B cell (primary cell): ENCODE measurements at regions not wholly inside any gene's neighbourhood (a gene's known extent, or its start where the extent isn't known, plus 50 kb on each side); places are given as distances from the start of the nearest gene placed in this dataset.

Experiments used
- ATAC-seq: fragments of 200-7000 bp; cut with Tn5 transposase; one replicate; pipeline ENCODE4 v1.10.0; 2021; ENCODE audit warnings: low read depth, mild to moderate bottlenecking, moderate number of reproducible peaks, moderate library complexity
- CTCF ChIA-PET: fragments of 350-600 bp; sonication (Branson Sonifier 250); formaldehyde crosslinking; loops from one replicate; lab custom pipeline; 2021; ENCODE audit warnings: antibody characterized with exemption, inconsistent platforms; lab: Charles Lee
- POLR2A ChIA-PET: fragments of 350-600 bp; sonication (Branson Sonifier 250); formaldehyde crosslinking; loops from one replicate; lab custom pipeline; 2021; ENCODE audit warnings: antibody characterized with exemption; lab: Charles Lee
- DNase-seq: peaks from one replicate; pipeline ENCODE4 v3.0.0; 2013
- H2AFZ ChIP-seq: 2 replicates; pipeline ENCODE4 v1.6.1; 2012; ENCODE audit warnings: mild to moderate bottlenecking, low read depth, low read length; ENCODE audit not compliant: insufficient read depth, poor library complexity, severe bottlenecking
- H3K27ac ChIP-seq, 2 donors: 1 replicate in 1 of 2; 2 replicates in 1 of 2; pipeline ENCODE4 v1.5.1; 2012 to 2013; ENCODE audit warnings: low read length in 2 of 2, mild to moderate bottlenecking in 2 of 2, moderate library complexity in 1 of 2
- H3K27me3 ChIP-seq, 4 experiments: fragments of 200-600 bp in 1 of 4; sonication (generic) in 1 of 4; replicated peaks in 1 of 4; 1 replicate in 2 of 4; 2 replicates in 2 of 4; pipeline versions ENCODE4 v1.6.1 to v1.7.0; 2013 to 2016; ENCODE audit warnings: low read length in 3 of 4, mild to moderate bottlenecking in 2 of 4, mixed read lengths in 1 of 4, moderate library complexity in 1 of 4; ENCODE audit not compliant: insufficient read depth in 4 of 4, control insufficient read depth in 3 of 4; ENCODE audit errors: control extremely low read depth in 1 of 4
- H3K36me3 ChIP-seq, 2 experiments: replicated peaks in 1 of 2; 1 replicate in 1 of 2; 2 replicates in 1 of 2; pipeline versions ENCODE4 v1.6.1 to v1.7.1; 2013; ENCODE audit warnings: low read length in 1 of 2; ENCODE audit not compliant: insufficient read depth in 2 of 2, control insufficient read depth in 1 of 2; ENCODE audit errors: control extremely low read depth in 1 of 2, extremely low read depth in 1 of 2
- H3K4me1 ChIP-seq, 2 donors: fragments of 200-600 bp in 1 of 2; sonication (generic) in 1 of 2; 1 replicate in 1 of 2; 2 replicates in 1 of 2; pipeline versions ENCODE4 v1.5.1 to v1.6.1; 2013 to 2017; ENCODE audit warnings: low read length in 2 of 2; ENCODE audit not compliant: control insufficient read depth in 2 of 2, insufficient read depth in 2 of 2
- H3K4me2 ChIP-seq: replicated peaks from 2 replicates; pipeline ENCODE3; 2012; ENCODE audit warnings: mild to moderate bottlenecking, low read depth, low read length; ENCODE audit not compliant: poor library complexity, severe bottlenecking
- H3K4me3 ChIP-seq, 5 experiments: fragments of 200-600 bp in 1 of 5; sonication (generic) in 1 of 5; 1 replicate in 3 of 5; 2 replicates in 2 of 5; pipeline versions ENCODE4 v1.5.1 to v1.7.0; 2011 to 2016; ENCODE audit warnings: low read length in 4 of 5, mild to moderate bottlenecking in 4 of 5, low read depth in 2 of 5, control low read depth in 1 of 5, moderate library complexity in 1 of 5; ENCODE audit not compliant: insufficient read depth in 1 of 5; ENCODE audit errors: control extremely low read depth in 1 of 5, extremely low read depth in 1 of 5
- H3K79me2 ChIP-seq: fragments of 200-600 bp; sonication (generic); one replicate; pipeline ENCODE4 v1.6.0; 2016; ENCODE audit warnings: low read length; ENCODE audit not compliant: control insufficient read depth, insufficient read depth
- H3K9ac ChIP-seq: fragments of 200-600 bp; sonication (generic); 2 replicates; pipeline ENCODE4 v1.6.1; 2017; ENCODE audit warnings: mild to moderate bottlenecking, low read length, moderate library complexity
- H3K9me3 ChIP-seq, 3 donors: one replicate each; pipeline versions ENCODE4 v1.6.1 to v1.7.1; 2013; ENCODE audit warnings: low read length in 2 of 3; ENCODE audit not compliant: control insufficient read depth in 2 of 3, insufficient read depth in 1 of 3; ENCODE audit errors: control extremely low read depth in 1 of 3
- H4K20me1 ChIP-seq: 2 replicates; pipeline ENCODE4 v1.6.0; 2012; ENCODE audit warnings: mild to moderate bottlenecking, low read length; ENCODE audit not compliant: insufficient read depth, control insufficient read depth, poor library complexity, severe bottlenecking
- H3K27ac Mint-ChIP-seq: one replicate; pipeline ENCODE4 v1.8.0; 2021; ENCODE audit warnings: mixed read lengths
- H3K27me3 Mint-ChIP-seq: one replicate; pipeline ENCODE4 v1.8.0; 2021; ENCODE audit warnings: mixed read lengths
- H3K4me1 Mint-ChIP-seq: one replicate; pipeline ENCODE4 v1.8.0; 2021; ENCODE audit warnings: mixed read lengths
- H3K4me3 Mint-ChIP-seq: one replicate; pipeline ENCODE4 v1.8.0; 2021; ENCODE audit warnings: mixed read lengths
- H3K9me3 Mint-ChIP-seq: one replicate; pipeline ENCODE4 v1.8.0; 2022; ENCODE audit warnings: mixed read lengths; ENCODE audit not compliant: insufficient read depth
- CTCF ChIP-seq: fragments of 200-600 bp; IDR thresholded peaks from one replicate; pipeline ENCODE4 v1.8.0; 2022; ENCODE audit warnings: antibody characterized with exemption, mild to moderate bottlenecking
- EZH2 ChIP-seq: IDR thresholded peaks from 2 replicates; pipeline ENCODE4 v1.6.1; 2012; ENCODE audit warnings: borderline replicate concordance, low read depth, mild to moderate bottlenecking, moderate library complexity, low read length; ENCODE audit not compliant: insufficient read depth, poor library complexity, severe bottlenecking
- WGBS: methylation state at CpG from one replicate; pipeline ENCODE4 v1.1.5; 2013; ENCODE audit warnings: missing lambda C conversion rate; ENCODE audit not compliant: insufficient coverage; 5-methylcytosine and 5-hydroxymethylcytosine counted together
- intact Hi-C: fragments of 100-400 bp; cut with micrococcal nuclease; formaldehyde crosslinking; loops from one replicate; pipeline ENCODE4 v1.10.0; 2022

- no peak overlapping the region for H3K4me3 Mint-ChIP-seq
- ChIA-PET CTCF (no interaction called here), POLR2A (no interaction called here)
- H3K4me2 ChIP-seq, result no peak overlapping the region
- H3K27ac ChIP-seq, result no peak overlapping the region
- H3K9me3 ChIP-seq, result no peaks in the 10 kb centered on the region
- DNase-seq, result no peak
- no peaks in the 10 kb centered on the region for H3K4me1 ChIP-seq
- intact Hi-C loops, result no loop called here
- H3K9me3 Mint-ChIP-seq, result peaks cover 2% of the 10 kb centered on the region
- H4K20me1 ChIP-seq, result no peaks in the 10 kb centered on the region
- H3K79me2 ChIP-seq, result no peaks in the 10 kb centered on the region
- H3K27ac Mint-ChIP-seq, result no peak overlapping the region
- WGBS, result no CpG with 5 or more reads among the region's 3 CpGs
- H3K36me3 ChIP-seq, result no peaks in the 10 kb centered on the region
- no peak overlapping the region for H3K9ac ChIP-seq
- TF ChIP-seq CTCF (no peak), EZH2 (no peak)
- no peaks in the 10 kb centered on the region for H3K27me3 ChIP-seq
- no peaks in the 10 kb centered on the region for H3K4me1 Mint-ChIP-seq
- H2AFZ ChIP-seq, result no peak overlapping the region
- no peak overlapping the region for H3K4me3 ChIP-seq
- H3K27me3 Mint-ChIP-seq, result no peaks in the 10 kb centered on the region
- no peak for ATAC-seq
These were observed 711.1 kb upstream of the NRSN1 start for GRCh38 chr6:23414922-23415321.

DNA sequence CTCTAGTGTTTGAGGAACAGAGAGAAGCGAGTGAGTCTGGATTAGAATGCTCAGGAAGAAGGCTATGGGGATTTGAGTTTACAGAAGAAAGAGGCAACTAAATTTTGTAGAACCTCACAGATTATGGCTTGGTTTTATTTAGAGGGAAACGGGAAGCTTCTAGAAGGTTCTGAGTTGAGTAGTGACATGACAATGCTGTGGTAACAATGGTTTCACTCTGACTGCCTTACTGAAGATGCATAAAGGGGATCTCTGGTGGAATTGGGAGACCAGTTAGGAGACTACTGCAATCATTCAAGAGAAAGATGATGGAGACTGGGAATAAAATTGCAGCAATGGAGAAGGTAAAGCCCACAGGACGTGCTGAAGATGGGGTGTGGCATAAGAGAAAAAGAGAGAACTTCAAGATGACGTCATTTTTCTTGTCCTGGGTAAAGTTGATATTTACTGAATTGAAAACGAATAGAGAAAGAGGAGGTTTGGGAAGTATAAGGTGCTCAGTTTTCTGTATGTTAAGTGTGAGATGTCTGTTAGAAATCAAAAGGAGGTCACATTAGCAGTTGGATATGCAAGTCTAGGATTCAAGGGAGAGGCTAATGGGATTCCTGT is 710.1 kb upstream of the NRSN1 start:
- H3K9ac ChIP-seq, result no peak overlapping the region
- H3K4me3 Mint-ChIP-seq, result no peak overlapping the region
- no peak overlapping the region for H2AFZ ChIP-seq
- peaks cover 0 to 5% (median 0%) of the 10 kb centered on the region in 3 donors for H3K9me3 ChIP-seq
- H3K27me3 ChIP-seq, result no peaks in the 10 kb centered on the region
- ChIA-PET POLR2A (no interaction called here), CTCF (no interaction called here)
- H3K4me3 ChIP-seq, result no peak overlapping the region
- no peaks in the 10 kb centered on the region for H4K20me1 ChIP-seq
- no peaks in the 10 kb centered on the region for H3K4me1 Mint-ChIP-seq
- H3K9me3 Mint-ChIP-seq, result peaks cover 2% of the 10 kb centered on the region
- intact Hi-C loops, result no loop called here
- no peak overlapping the region for H3K27ac ChIP-seq
- H3K27ac Mint-ChIP-seq, result no peak overlapping the region
- H3K36me3 ChIP-seq, result no peaks in the 10 kb centered on the region
- H3K79me2 ChIP-seq, result no peaks in the 10 kb centered on the region
- WGBS, result 86% methylated on average over 5 of the region's 5 CpGs
- TF ChIP-seq CTCF, result no peak
- TF ChIP-seq EZH2, result no peak
- DNase-seq (no peak), ATAC-seq (no peak)
- no peak overlapping the region for H3K4me2 ChIP-seq
- no peaks in the 10 kb centered on the region for H3K27me3 Mint-ChIP-seq
- no peaks in the 10 kb centered on the region for H3K4me1 ChIP-seq
